ENCODE measurements at regions not wholly inside any gene's neighbourhood (a gene's known extent, or its start where the extent isn't known, plus 50 kb on each side); places are given as distances from the start of the nearest gene placed in this dataset.

GRCh38 chr2:207465894-207466293 lies 63.9 kb upstream of the CREB1 start:
- no peaks in the 10 kb centered on the region for H4K20me1 ChIP-seq (ENCODE audit: low read depth)
- H3F3A ChIP-seq (ENCODE audit: low read depth), result no peaks in the 10 kb centered on the region
- H3K4me1 ChIP-seq, result no peaks in the 10 kb centered on the region
- H2AFZ ChIP-seq (replicated peaks), result no peak overlapping the region
- H3K27ac ChIP-seq, result no peak overlapping the region
- no peak overlapping the region for H3K4me2 ChIP-seq
- H3K27me3 ChIP-seq, result no peaks in the 10 kb centered on the region
- Mint-ChIP-seq H3K9me3 (no peaks in the 10 kb centered on the region), H3K27ac (no peak overlapping the region), H3K4me3 (no peak overlapping the region), H3K4me1 (peaks cover 41% of the 10 kb centered on the region), H3K27me3 (ENCODE audit: insufficient read depth, low read depth) (peaks cover 9% of the 10 kb centered on the region), H3K36me3 (no peaks in the 10 kb centered on the region)
- no peak overlapping the region for H3K9ac ChIP-seq
- no peak overlapping the region for H3K4me3 ChIP-seq
- no peaks in the 10 kb centered on the region for H3K36me3 ChIP-seq
- DNase-seq (ENCODE audit: low spot score), result no peak
- no peaks in the 10 kb centered on the region for H3K9me3 ChIP-seq (ENCODE audit: low read depth)
- H3K79me2 ChIP-seq (ENCODE audit: low read depth), result no peaks in the 10 kb centered on the region
- TF ChIP-seq, protein P1, sequence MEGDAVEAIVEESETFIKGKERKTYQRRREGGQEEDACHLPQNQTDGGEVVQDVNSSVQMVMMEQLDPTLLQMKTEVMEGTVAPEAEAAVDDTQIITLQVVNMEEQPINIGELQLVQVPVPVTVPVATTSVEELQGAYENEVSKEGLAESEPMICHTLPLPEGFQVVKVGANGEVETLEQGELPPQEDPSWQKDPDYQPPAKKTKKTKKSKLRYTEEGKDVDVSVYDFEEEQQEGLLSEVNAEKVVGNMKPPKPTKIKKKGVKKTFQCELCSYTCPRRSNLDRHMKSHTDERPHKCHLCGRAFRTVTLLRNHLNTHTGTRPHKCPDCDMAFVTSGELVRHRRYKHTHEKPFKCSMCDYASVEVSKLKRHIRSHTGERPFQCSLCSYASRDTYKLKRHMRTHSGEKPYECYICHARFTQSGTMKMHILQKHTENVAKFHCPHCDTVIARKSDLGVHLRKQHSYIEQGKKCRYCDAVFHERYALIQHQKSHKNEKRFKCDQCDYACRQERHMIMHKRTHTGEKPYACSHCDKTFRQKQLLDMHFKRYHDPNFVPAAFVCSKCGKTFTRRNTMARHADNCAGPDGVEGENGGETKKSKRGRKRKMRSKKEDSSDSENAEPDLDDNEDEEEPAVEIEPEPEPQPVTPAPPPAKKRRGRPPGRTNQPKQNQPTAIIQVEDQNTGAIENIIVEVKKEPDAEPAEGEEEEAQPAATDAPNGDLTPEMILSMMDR (IDR thresholded peaks at IDR 0.05), result no peak
- TF ChIP-seq EZH2phosphoT487 (IDR thresholded peaks at IDR 0.05) (no peak), EZH2 (IDR thresholded peaks at IDR 0.05) (no peak)

GRCh38 chr2:207467716-207468347 lies 61.9 kb upstream of the CREB1 start:
- Histone ChIP-seq H3K4me3 (no peak overlapping the region), H3K4me1 (peaks cover 6% of the 10 kb centered on the region)

DNA sequence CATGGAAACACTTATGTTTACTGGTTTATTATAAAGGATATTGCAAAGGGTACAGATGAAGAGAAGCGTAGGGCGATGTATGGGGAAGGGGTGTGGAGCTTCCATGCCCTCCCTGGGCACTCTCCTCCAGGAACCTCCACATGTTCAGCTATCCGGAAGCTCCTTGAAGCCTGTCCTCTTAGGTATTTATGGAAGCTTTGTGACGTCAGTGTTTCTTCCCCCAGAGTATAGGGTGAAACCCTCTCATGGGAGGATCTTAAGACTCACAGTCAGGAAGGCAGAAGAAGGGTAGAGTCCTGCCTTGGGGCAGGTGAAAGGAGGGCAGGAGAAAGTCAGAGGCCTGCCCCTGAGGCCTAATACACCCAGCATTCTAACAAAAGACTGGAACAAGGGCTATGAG lies 61.3 kb upstream of the CREB1 start:
- TF ChIP-seq EZH2 (IDR thresholded peaks at IDR 0.05) (no peak), EZH2phosphoT487 (IDR thresholded peaks at IDR 0.05) (no peak)
- TF ChIP-seq, protein P1 (IDR thresholded peaks at IDR 0.05), result no peak
- Histone ChIP-seq H3K27me3 (no peaks in the 10 kb centered on the region), H3K4me1 (peaks cover 12% of the 10 kb centered on the region), H3K4me3 (no peak overlapping the region), H4K20me1 (ENCODE audit: low read depth) (no peaks in the 10 kb centered on the region), H3F3A (ENCODE audit: low read depth) (peaks cover 14% of the 10 kb centered on the region), H2AFZ (replicated peaks) (no peak overlapping the region), H3K27ac (no peak overlapping the region), H3K4me2 (no peak overlapping the region), H3K36me3 (no peaks in the 10 kb centered on the region), H3K9ac (no peak overlapping the region), H3K9me3 (ENCODE audit: low read depth) (no peaks in the 10 kb centered on the region), H3K79me2 (ENCODE audit: low read depth) (no peaks in the 10 kb centered on the region)
- H3K27ac Mint-ChIP-seq, result peak overlapping the region; percentile 40
- no peak overlapping the region for H3K4me3 Mint-ChIP-seq
- H3K4me1 Mint-ChIP-seq, result peaks cover 54% of the 10 kb centered on the region
- peaks cover 12% of the 10 kb centered on the region for H3K27me3 Mint-ChIP-seq (ENCODE audit: insufficient read depth, low read depth)
- DNase-seq (ENCODE audit: low spot score), result no peak
- H3K9me3 Mint-ChIP-seq, result no peaks in the 10 kb centered on the region
- no peaks in the 10 kb centered on the region for H3K36me3 Mint-ChIP-seq

More at GRCh38 chr2:207467716-207468347, 61.9 kb upstream of the CREB1 start:
- peak overlapping the region; percentile 3 for H3K27ac Mint-ChIP-seq
- H3K27me3 ChIP-seq, result no peaks in the 10 kb centered on the region
- no peaks in the 10 kb centered on the region for H3K79me2 ChIP-seq (ENCODE audit: low read depth)
- no peak overlapping the region for H3K4me2 ChIP-seq
- H3K27me3 Mint-ChIP-seq (ENCODE audit: insufficient read depth, low read depth), result peaks cover 12% of the 10 kb centered on the region
- no peak overlapping the region for H3K9ac ChIP-seq
- no peak overlapping the region for H3K4me3 Mint-ChIP-seq
- no peak overlapping the region for H2AFZ ChIP-seq (replicated peaks)
- no peak for TF ChIP-seq EZH2 (IDR thresholded peaks at IDR 0.05)
- TF ChIP-seq, protein P1 (IDR thresholded peaks at IDR 0.05), result no peak
- no peak for TF ChIP-seq EZH2phosphoT487 (IDR thresholded peaks at IDR 0.05)
- H3K36me3 Mint-ChIP-seq, result no peaks in the 10 kb centered on the region
- no peaks in the 10 kb centered on the region for H3K36me3 ChIP-seq
- no peaks in the 10 kb centered on the region for H3K9me3 Mint-ChIP-seq
- H3K9me3 ChIP-seq (ENCODE audit: low read depth), result no peaks in the 10 kb centered on the region
- H3K4me1 Mint-ChIP-seq, result peaks cover 52% of the 10 kb centered on the region
- H3K27ac ChIP-seq, result no peak overlapping the region
- no peaks in the 10 kb centered on the region for H4K20me1 ChIP-seq (ENCODE audit: low read depth)
- peaks cover 7% of the 10 kb centered on the region for H3F3A ChIP-seq (ENCODE audit: low read depth)
- DNase-seq (ENCODE audit: low spot score), result no peak

All from neural progenitor cell (in vitro differentiated cells).